Suppressor macrophage treated with lipopolysaccharide for 4 hours (primary cell): ENCODE measurements at regions not wholly inside any gene's neighbourhood (a gene's known extent, or its start where the extent isn't known, plus 50 kb on each side); places are given as distances from the start of the nearest gene placed in this dataset.
"Not testable (repeated sequence)": the region's sequence is repeated elsewhere in the genome, so short reads cannot be mapped to it uniquely, and the experiment has no call there.

Experiments
- DNase-seq: peaks from one replicate; pipeline ENCODE4 v3.0.0-alpha.2; 2020

DNA sequence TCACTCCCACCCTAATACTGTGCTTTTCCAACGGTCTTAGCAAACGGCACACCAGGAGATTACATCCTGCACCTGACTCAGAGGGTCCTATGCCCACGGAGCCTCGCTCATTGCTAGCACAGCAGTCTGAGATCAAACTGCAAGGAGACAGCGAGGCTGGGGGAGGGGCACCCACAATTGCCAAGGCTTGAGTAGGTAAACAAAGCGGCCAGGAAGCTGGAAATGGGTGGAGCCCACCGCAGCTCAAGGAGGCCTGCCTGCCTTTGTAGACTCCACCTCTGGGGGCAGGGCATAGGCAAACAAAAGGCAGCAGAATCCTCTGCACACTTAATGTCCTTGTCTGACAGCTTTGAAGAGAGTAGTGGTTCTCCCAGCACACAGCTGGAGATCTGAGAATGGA lies 450.2 kb downstream of the DIRAS2 start:
- not testable (repeated sequence) for DNase-seq

GRCh38 chr9:90198956-90199355 lies 443.7 kb downstream of the DIRAS2 start:
- peak; percentile 49 for DNase-seq

- DNase-seq: no peak
Measured at GRCh38 chr9:90201766-90202165, 440.9 kb downstream of the DIRAS2 start.

GRCh38 chr9:90204128-90204831 lies 438.3 kb downstream of the DIRAS2 start:
- DNase-seq: no peak

GRCh38 chr9:90213045-90213444 lies 429.6 kb downstream of the DIRAS2 start:
- DNase-seq: peak; percentile 24

GRCh38 chr9:90219548-90220118 lies 423.0 kb downstream of the DIRAS2 start:
- peak; percentile 39 for DNase-seq

GRCh38 chr9:90221899-90222298 lies 420.7 kb downstream of the DIRAS2 start:
- not testable (repeated sequence) for DNase-seq

DNA sequence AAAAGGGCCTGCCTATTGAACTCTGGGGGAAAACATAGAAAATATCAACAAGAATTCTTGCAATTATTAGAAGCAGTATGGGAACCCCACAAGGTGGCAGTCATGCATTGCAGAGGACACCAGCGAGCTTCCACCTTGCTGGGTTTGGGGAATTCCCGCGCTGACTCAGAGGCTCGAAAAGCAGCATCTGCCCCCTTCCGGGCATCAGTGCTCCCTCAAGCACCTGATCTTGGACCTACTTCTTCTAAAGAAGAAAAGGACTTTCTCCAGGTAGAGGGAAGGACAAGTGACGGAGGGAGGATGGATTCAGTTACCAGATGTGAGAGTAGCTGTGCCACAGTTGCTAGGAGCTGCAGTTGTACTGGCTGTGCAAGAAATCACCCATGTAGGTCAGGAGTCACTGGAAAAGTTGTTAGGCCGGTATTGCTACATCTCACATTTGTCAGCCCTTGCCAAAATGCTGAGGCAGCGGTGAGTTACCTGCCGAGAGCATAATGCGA lies 415.7 kb downstream of the DIRAS2 start:
- DNase-seq: peak; percentile 38

DNA sequence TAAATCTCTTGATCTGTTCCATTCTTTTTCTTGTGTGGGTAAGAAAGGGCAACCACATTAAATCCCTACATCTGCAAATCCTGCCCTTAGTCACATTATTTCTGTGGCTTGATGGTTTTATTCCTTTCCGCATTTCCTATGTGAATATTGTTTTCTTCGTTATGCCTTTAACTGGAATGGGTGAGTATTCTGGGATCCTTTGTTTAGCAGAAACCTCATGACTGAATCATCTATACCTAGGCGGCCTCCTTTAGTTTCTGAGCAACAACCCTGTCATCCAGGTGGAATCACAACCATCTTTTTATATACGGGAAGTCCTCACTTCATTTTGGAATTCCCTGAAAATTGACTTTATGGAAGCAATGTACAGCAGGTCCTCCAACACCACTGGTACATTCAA lies 409.5 kb downstream of the DIRAS2 start:
- DNase-seq: not testable (repeated sequence)

DNA sequence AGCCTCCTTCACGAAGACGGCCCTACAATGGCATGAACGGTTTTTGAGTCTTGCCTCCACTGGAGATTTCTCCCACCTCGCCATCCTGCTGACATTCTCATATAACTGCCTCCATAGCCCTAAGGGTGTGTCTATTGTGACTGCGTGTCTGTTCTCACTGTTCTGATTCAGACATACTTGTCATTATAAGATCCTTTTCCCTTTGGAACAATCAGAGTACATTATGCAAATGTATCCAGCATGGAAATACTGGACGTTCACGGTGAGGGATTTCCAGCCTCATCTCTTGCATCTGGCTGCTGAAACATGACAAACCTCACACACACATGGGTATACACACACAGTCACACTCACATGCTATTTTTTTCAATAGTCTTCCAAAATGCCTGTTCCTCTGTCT lies 402.1 kb downstream of the DIRAS2 start:
- DNase-seq: no peak

- no peak for DNase-seq
Measured at GRCh38 chr9:90245661-90246060, 397.0 kb downstream of the DIRAS2 start.

- no peak for DNase-seq
Measured at GRCh38 chr9:90249094-90249493, 393.5 kb downstream of the DIRAS2 start.

GRCh38 chr9:90251316-90251715 lies 391.3 kb downstream of the DIRAS2 start:
- DNase-seq: peak; percentile 27

- no peak for DNase-seq
Measured at GRCh38 chr9:90256345-90256744, 386.3 kb downstream of the DIRAS2 start.

DNA sequence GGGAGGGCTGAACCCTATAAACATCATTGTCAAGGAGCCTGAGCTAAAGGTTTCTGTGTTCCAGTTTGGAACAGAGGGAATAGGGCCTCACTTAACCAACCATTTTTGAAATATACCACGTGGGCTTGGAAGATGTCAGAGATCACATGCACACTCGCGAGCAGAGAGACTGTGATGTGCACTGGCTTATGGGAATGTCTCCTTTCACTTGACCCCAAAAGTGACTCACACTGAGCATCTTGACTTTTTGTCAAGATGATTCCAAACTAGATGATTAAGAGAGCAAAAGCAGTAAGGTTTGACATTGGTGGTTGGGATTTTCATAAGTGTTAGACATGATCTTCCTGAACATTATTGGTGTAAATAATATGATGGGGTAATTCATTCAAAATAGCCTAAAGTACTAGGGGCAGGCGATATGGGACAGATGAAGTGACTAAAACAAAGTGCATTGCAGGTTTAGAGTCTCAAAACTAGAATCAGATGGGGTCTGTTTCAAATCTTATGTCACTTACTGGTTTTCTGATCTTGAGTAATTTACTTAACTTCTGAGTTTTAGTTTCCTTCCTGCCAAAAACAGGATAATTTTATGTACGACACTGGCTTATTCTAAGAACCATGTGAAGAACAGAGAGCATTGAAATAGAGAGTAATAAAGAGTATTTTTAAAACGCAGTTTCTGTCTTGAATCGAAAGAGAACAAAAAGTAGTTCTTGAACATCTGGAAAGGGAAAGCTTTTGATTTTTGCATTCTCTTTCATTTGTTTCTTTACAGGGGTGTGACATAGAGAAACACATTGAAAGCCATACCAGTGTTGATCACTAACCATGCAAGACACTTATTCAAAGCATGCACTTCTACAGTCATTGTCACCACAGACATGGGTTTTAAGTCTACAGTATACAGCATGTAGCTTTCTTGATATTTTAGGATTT lies 383.0 kb downstream of the DIRAS2 start:
- DNase-seq: no peak

DNA sequence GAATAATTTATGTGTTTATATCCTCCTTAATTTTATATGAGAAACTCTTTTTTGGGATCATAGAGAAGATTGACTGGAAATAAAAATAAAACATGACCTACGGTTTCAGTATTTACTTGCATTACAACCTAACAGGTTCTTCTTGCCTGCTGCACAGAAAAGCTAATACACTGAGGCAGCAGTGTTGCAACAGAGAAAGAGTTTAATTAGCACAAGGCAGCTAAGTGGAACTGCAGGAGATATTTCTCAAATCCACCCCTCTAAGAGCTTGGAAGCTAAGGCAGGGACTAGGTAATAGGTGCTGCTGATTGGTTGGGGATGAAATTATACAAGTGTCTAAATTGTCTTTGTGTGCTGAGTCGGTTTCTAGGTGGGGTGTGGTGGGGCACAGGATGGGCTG lies 380.9 kb downstream of the DIRAS2 start:
- DNase-seq: no peak

DNA sequence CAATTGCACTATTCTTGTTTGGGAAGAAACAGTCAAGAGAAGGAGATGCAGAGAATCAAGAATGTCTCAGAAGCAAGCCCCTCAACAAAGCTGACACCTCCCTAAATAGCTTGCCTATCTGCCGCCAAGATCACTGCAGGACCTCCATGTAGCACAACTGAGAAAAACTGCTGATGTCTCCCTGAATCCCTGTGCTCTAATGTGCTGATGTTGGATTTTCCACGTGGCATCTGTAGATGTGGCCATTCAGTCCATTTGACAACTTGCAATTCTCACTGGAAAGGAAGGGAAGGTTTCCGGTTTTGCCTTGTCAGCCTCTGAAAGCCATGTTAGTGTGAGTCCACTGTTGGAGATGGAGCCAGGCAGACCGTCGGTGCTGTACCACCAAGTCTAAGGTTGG lies 374.0 kb downstream of the DIRAS2 start:
- no peak for DNase-seq

DNA sequence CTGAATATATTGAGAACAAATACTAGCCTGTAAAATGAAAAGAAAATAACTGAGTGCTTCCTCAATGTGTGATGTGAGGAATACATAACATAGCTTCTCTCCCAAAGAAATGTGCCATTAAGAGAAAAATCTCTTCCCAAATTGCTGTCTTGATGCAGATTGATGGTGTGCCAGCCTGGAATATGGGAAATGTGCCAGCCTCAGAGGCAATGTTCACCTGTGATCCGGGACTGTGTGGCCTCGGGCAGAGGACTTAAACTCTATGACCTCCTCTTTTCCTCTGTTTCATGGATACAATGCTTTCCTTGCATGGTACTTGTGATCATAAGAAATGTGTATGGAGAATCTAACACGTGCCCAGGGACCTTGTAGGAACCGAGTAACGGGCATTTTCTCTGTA lies 370.9 kb downstream of the DIRAS2 start:
- no peak for DNase-seq

- no peak for DNase-seq
Measured at GRCh38 chr9:90274725-90275124, 367.9 kb downstream of the DIRAS2 start.

DNA sequence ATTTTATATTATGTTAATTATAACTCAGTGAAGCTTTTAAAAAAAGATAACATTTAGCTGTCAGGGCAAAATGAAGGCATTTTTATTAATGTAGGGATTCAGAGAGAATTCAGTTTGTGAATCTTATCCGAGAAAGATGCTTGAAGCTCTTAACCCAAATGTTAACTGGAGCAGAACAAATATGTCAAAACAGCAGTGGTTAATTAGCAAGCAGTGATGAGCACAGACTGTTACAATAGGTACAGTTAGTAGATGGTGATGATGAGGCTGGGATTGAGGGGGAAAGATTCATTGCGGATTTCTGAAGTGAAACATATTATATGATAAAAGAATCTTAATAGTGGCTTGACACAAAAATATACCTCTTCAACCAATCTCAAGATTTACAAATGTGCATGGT lies 356.7 kb downstream of the DIRAS2 start:
- no peak for DNase-seq

DNA sequence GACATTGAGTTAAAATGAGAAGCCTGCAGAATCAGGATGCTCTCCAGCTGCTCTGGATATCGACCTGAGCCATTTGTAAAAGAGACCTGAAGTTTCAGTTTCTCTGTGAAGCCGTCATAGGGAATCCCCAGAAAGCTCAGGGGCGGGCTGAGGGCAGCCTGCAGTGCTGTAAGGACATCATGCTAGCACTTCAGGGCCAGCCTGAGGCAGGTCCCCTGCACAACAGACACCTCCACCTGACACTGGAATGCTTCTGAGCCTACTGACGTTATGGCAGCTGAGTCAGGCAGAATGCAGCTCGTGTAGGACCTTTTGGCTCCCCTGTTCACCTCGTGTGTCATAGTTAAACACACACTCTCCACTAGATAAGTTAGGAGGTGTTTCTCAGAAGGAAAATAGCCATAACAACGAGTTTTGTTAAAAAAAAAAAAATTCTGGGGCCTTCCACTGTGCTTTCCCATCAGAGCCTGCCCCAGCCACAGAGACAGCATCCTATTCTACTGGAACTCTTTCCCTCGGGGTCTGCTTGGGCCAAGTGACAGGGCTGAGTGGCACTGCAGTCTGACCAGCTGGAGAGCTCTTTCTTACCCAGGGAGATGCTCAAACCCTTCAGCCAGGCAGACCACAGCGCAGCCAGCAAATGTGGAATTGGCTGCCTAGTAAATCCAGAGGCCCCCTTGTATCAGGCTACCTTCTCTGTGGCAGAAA lies 354.9 kb downstream of the DIRAS2 start:
- no peak for DNase-seq

DNA sequence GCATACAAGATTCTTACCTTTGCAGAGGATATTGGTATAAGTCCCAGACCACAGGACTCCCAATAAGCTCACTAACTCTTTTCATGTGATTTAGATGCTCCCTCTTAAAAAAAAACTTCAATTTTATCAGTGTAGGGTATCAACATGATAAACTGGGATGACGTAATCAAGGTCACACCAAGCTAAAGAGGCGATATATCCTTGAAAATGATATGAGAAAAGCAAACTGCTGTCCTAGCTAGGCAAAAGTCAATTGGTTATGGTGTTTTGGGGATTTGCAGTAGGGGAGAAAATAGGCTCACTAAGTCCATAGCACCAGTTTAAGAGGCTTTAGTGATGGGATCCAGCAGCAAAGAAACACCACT lies 354.4 kb downstream of the DIRAS2 start:
- DNase-seq: no peak
